ENCODE measurements at regions not wholly inside any gene's neighbourhood (a gene's known extent, or its start where the extent isn't known, plus 50 kb on each side); places are given as distances from the start of the nearest gene placed in this dataset.

GRCh38 chrX:117059848-117060247 lies 597.1 kb upstream of the CT83 start:
- no peak for DNase-seq (ENCODE audit: extremely low spot score, unreplicated experiment)
- Mint-ChIP-seq H3K9me3 (no peaks in the 10 kb centered on the region), H3K4me3 (no peak overlapping the region), H3K4me1 (ENCODE audit: unreplicated experiment) (no peaks in the 10 kb centered on the region), H3K36me3 (no peaks in the 10 kb centered on the region), H3K27ac (no peak overlapping the region), H3K27me3 (no peaks in the 10 kb centered on the region)
- TF ChIP-seq, protein P1, sequence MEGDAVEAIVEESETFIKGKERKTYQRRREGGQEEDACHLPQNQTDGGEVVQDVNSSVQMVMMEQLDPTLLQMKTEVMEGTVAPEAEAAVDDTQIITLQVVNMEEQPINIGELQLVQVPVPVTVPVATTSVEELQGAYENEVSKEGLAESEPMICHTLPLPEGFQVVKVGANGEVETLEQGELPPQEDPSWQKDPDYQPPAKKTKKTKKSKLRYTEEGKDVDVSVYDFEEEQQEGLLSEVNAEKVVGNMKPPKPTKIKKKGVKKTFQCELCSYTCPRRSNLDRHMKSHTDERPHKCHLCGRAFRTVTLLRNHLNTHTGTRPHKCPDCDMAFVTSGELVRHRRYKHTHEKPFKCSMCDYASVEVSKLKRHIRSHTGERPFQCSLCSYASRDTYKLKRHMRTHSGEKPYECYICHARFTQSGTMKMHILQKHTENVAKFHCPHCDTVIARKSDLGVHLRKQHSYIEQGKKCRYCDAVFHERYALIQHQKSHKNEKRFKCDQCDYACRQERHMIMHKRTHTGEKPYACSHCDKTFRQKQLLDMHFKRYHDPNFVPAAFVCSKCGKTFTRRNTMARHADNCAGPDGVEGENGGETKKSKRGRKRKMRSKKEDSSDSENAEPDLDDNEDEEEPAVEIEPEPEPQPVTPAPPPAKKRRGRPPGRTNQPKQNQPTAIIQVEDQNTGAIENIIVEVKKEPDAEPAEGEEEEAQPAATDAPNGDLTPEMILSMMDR (conservative IDR thresholded peaks at IDR 0.05) = no peak

DNA sequence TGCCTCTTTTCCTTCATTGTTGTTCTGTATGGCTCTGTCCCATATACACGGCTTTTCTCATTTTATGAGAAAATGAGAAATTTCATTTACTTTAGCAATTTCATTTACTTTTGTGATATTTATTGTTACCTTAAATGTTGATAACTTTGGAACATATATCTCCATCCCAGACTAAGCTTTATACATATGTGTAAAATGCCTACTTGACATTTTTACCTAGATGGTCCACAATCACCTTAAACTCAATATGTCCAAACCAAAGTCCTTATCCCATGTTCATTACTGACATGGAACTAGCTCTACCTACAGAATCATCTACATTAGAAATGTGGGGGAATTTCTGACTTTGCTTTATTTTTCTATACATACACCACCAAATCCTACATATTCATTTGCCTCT lies 590.5 kb upstream of the CT83 start:
- Mint-ChIP-seq H3K36me3 (no peaks in the 10 kb centered on the region), H3K9me3 (peaks cover 11% of the 10 kb centered on the region), H3K27ac (no peak overlapping the region), H3K4me3 (no peak overlapping the region), H3K27me3 (no peaks in the 10 kb centered on the region), H3K4me1 (ENCODE audit: unreplicated experiment) (no peaks in the 10 kb centered on the region)
- TF ChIP-seq, protein P1 (conservative IDR thresholded peaks at IDR 0.05) = no peak
- DNase-seq (ENCODE audit: extremely low spot score, unreplicated experiment) = no peak

GRCh38 chrX:117038918-117039440 lies 576.2 kb upstream of the CT83 start:
- no peak for DNase-seq (ENCODE audit: extremely low spot score, unreplicated experiment)
- no peak overlapping the region for H3K4me3 Mint-ChIP-seq
- TF ChIP-seq, protein P1 (conservative IDR thresholded peaks at IDR 0.05) = no peak
- H3K36me3 Mint-ChIP-seq = no peaks in the 10 kb centered on the region
- H3K27me3 Mint-ChIP-seq = no peaks in the 10 kb centered on the region
- no peaks in the 10 kb centered on the region for H3K4me1 Mint-ChIP-seq (ENCODE audit: unreplicated experiment)
- H3K9me3 Mint-ChIP-seq = no peaks in the 10 kb centered on the region
- H3K27ac Mint-ChIP-seq = no peak overlapping the region

- Mint-ChIP-seq H3K9me3 (no peaks in the 10 kb centered on the region), H3K4me3 (no peak overlapping the region), H3K27me3 (no peaks in the 10 kb centered on the region), H3K4me1 (ENCODE audit: unreplicated experiment) (no peaks in the 10 kb centered on the region), H3K36me3 (no peaks in the 10 kb centered on the region), H3K27ac (no peak overlapping the region)
- TF ChIP-seq, protein P1 (conservative IDR thresholded peaks at IDR 0.05) = no peak
- no peak for DNase-seq (ENCODE audit: extremely low spot score, unreplicated experiment)
Measured at GRCh38 chrX:117010243-117010642, 547.5 kb upstream of the CT83 start.

GRCh38 chrX:117002981-117003380 lies 540.2 kb upstream of the CT83 start:
- Mint-ChIP-seq H3K4me1 (ENCODE audit: unreplicated experiment) (no peaks in the 10 kb centered on the region), H3K27me3 (no peaks in the 10 kb centered on the region), H3K36me3 (no peaks in the 10 kb centered on the region), H3K27ac (no peak overlapping the region), H3K4me3 (no peak overlapping the region), H3K9me3 (no peaks in the 10 kb centered on the region)
- TF ChIP-seq, protein P1 (conservative IDR thresholded peaks at IDR 0.05) = no peak
- DNase-seq (ENCODE audit: extremely low spot score, unreplicated experiment) = no peak

DNA sequence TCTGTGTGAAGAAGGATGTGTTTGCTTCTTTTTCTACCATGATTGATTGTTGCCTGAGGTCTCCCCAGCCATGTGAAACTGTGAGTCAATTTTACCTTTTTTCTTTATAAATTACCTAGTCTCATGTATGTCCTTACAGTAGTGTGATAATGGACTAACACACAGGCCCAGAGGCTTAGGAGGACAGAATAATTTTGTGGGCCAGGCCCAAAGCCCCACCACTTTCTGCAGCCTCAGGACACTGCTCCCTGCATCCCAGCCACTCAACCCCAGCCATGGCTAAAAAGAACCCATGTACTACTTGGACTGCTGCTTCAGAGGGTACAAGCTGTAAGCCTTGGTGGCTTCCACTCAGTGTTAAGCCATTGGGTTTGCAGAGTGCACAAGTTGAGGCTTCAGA lies 512.7 kb upstream of the CT83 start:
- H3K9me3 Mint-ChIP-seq = peaks cover 7% of the 10 kb centered on the region
- no peak for DNase-seq (ENCODE audit: extremely low spot score, unreplicated experiment)
- H3K4me1 Mint-ChIP-seq (ENCODE audit: unreplicated experiment) = no peaks in the 10 kb centered on the region
- no peak overlapping the region for H3K4me3 Mint-ChIP-seq
- TF ChIP-seq, protein P1 (conservative IDR thresholded peaks at IDR 0.05) = no peak
- H3K27ac Mint-ChIP-seq = no peak overlapping the region
- H3K27me3 Mint-ChIP-seq = no peaks in the 10 kb centered on the region
- H3K36me3 Mint-ChIP-seq = no peaks in the 10 kb centered on the region

Measured in type B pancreatic cell (in vitro differentiated cells).